ENCODE measurements at regions not wholly inside any gene's neighbourhood (a gene's known extent, or its start where the extent isn't known, plus 50 kb on each side); places are given as distances from the start of the nearest gene placed in this dataset.

DNA sequence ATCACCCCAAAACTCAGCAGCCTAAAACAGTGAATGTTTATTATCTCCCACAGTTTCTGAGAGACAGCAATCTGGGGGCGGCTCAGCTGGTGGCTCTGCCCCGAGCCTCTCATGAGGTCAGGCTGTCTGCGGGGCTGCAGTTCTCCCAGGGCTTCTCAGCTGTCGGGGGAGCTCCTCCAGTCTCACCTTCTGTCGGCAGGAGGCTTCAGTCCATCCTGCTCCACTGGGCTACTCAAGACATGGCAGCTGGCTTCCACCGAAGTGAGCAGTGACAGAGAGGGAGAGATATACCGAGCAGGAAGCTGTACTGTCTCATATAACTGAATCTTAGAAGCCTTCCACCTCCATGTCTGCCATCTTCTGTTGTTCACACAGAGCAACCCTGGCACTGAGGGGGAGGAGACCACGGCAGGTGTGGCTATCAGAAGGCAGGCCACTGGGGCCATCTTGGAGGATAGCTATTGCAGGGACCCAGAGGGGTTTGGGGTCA lies 72.8 kb upstream of the ITGA11 start:
- Mint-ChIP-seq H3K27ac (no peak overlapping the region), H3K36me3 (ENCODE audit: insufficient read depth) (no peaks in the 10 kb centered on the region), H3K9me3 (no peaks in the 10 kb centered on the region), H3K4me1 (ENCODE audit: low read depth in 2 of 2) (no peaks in the 10 kb centered on the region), H3K4me3 (no peak overlapping the region), H3K27me3 (peaks cover 49 to 76% of the 10 kb centered on the region in 2 donors)
- no peak for ATAC-seq (replicated peaks)
- DNase-seq, result no peak

DNA sequence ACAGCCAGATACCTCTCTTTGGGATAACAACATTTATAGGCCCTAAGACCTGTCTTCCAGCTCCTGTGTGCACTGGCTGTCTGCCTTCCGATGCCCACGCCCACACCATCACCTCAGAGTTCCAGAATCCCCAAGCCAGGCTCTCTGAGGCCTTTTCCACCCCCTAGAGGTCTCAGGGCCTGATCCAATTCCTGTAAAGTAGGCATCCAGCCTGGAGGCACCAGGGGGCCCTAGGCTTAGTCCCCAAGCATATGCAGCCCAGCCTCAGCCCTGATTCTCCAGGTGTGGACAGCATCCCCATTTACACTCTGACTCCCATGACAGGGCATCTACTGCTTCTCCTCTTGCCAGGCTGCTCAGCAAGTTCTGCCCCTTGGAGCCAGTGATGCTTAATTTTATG lies 72.7 kb upstream of the CORO2B start:
- no peaks in the 10 kb centered on the region for H3K9me3 Mint-ChIP-seq
- no peak overlapping the region for H3K27ac Mint-ChIP-seq
- H3K36me3 Mint-ChIP-seq (ENCODE audit: insufficient read depth), result no peaks in the 10 kb centered on the region
- DNase-seq, result no peak
- no peak for ATAC-seq (replicated peaks)
- no peak overlapping the region for H3K4me3 Mint-ChIP-seq
- no peaks in the 10 kb centered on the region for H3K4me1 Mint-ChIP-seq (ENCODE audit: low read depth in 2 of 2)
- peaks cover 51 to 83% of the 10 kb centered on the region in 2 donors for H3K27me3 Mint-ChIP-seq

DNA sequence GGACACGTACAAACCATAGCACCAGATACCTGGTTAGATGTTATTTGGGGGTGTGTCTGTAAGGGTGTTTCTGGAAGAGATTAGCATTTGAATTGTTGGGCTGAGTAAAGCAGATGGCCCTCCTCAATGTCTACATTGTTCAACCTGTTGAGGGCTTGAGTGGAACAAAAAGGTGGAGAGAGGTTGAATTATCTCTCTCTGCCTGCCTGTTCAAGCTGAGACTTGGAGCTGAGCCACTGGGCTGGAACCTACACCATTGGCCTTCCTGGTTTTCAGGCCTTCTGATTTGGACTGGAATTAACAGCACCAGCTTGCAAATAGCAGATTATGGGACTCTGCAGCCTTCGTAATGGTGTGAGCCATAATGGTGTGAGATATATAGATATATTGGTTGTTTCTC lies 71.3 kb upstream of the CORO2B start:
- DNase-seq (no peak), ATAC-seq (replicated peaks) (no peak)
- H3K9me3 Mint-ChIP-seq, result no peaks in the 10 kb centered on the region
- H3K36me3 Mint-ChIP-seq (ENCODE audit: insufficient read depth), result no peaks in the 10 kb centered on the region
- peaks cover 61 to 81% of the 10 kb centered on the region in 2 donors for H3K27me3 Mint-ChIP-seq
- no peak overlapping the region for H3K4me3 Mint-ChIP-seq
- H3K27ac Mint-ChIP-seq, result no peak overlapping the region
- H3K4me1 Mint-ChIP-seq (ENCODE audit: low read depth in 2 of 2), result no peaks in the 10 kb centered on the region

DNA sequence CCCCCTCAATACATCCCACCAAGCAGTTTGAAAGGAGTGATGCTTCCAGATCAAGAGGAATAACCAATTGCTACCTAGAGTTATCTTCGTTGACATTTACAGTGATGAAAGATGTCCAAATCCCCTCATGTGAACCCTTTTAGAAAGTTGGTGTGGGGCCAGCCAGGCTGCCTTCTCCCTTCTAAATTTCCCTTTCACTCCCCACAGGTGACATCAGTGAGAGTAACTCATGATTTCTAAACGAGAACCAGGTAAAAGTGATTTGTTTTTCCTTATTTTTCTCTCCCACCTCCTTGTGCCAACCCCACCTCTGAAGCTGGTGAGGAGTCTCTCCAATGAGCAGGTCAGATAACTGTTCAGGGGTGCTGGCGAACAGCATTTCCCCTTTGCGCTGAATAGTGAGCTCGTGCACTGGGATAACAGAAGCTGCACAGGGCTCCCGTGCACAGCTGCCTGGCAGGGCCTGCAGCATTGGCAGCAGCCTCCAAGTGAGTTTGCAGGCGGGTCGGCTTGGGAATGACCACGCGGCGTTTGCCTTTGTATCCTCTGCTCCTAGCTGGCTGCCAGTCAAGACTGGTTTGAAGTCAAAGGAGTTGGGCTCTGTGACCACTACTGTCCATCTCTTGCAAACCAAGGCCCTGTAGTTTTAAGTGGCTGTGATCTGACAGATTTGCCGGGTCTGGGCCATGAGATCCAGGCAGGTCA lies 70.2 kb upstream of the CORO2B start:
- H3K9me3 Mint-ChIP-seq, result no peaks in the 10 kb centered on the region

DNA sequence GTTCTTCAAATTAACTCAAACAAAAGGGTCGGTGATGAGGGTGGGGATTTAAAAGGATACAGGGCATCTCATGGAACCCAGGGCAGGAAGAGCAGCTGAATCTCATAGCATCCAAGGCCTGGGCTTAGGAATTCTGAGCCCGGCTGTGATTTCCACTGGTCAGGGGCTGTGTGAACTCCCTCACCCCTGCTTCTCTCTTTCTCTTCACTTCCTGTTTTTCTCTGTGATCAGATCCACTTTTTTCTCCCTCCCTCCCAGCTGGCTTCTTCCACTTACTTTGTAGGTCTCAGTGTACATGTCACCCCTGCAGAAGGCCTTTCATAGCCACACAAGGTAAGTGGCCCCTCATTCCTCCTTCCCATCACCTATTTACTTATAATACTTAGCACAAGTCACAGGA lies 68.2 kb upstream of the CORO2B start:
- H3K27ac Mint-ChIP-seq, result no peak overlapping the region
- H3K27me3 Mint-ChIP-seq, result peaks cover 41 to 55% of the 10 kb centered on the region in 2 donors
- no peaks in the 10 kb centered on the region for H3K9me3 Mint-ChIP-seq
- H3K36me3 Mint-ChIP-seq (ENCODE audit: insufficient read depth), result no peaks in the 10 kb centered on the region
- no peak overlapping the region for H3K4me3 Mint-ChIP-seq
- no peaks in the 10 kb centered on the region for H3K4me1 Mint-ChIP-seq (ENCODE audit: low read depth in 2 of 2)
- no peak for DNase-seq
- ATAC-seq (replicated peaks), result no peak

More for the DNA sequence above, 70.2 kb upstream of the CORO2B start:
- Mint-ChIP-seq H3K27ac (no peak overlapping the region), H3K36me3 (ENCODE audit: insufficient read depth) (no peaks in the 10 kb centered on the region), H3K4me3 (no peak overlapping the region), H3K27me3 (peaks cover 60 to 69% of the 10 kb centered on the region in 2 donors), H3K4me1 (ENCODE audit: low read depth in 2 of 2) (no peaks in the 10 kb centered on the region)
- DNase-seq (no peak), ATAC-seq (replicated peaks) (no peak)

DNA sequence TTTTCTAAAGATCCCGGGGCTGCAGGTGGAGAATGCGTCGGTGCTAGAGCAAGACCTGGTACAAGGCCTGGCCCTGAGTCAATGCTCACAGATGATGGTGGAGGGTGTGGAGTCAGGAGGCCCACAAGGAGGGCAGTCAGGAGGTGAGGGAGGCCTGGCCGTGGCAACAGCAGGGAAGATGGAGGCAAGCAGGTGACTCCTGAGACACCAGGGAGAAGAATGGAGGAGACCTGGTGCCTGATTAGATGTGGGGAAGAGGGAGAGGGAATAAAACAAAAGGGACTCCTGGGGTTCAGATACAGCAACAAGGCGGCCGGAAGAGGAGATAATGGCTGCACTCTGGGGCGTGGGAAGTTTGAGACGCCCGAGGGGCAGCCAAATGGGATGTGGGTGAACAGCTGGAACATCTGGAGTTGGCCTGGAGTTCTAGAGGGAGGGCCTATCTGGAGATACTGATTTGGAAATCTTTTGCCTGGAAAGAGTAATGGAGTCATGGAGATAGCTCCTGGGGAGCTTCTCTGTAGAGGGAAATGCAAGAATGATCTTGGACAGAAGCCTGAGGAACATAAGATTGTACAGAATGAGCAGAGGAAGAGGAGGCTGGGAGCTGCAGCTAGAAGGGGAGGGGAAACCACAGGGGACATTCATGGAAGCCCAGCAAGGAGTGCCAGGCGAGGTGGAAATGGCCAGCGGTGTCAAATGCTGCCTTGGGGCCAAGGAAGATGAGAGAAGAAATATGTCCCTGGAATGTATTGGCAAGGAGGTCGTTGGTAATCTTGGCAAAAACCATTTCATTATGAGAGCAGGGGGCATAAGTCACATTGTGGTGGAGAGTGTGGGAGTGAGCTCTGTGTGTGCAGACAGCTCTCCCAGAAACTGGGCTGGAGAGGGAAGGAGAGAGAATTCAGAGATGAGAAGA lies 67.5 kb upstream of the CORO2B start:
- H3K27me3 Mint-ChIP-seq, result peaks cover 38 to 55% of the 10 kb centered on the region in 2 donors
- H3K27ac Mint-ChIP-seq, result no peak overlapping the region

DNA sequence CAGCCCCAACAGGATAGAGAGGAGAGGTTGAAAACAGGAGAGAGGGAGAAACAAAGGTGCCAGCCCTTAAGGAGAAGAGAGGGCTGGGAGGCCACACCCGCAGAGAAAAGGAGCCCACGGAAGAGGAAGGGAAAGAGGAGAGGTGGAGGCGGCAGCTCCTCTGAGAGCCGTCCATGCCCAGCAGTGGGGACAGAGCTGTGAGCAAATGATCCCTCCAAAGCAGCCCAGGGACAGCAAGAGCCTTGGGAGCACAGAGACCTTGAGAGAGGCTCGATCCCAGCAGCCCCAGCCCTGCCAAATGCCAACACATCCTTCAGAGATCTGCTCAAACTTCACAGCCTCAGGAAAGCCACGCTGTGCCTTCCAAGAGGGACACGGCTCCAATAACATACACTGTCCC lies 66.7 kb upstream of the CORO2B start:
- H3K27ac Mint-ChIP-seq, result no peak overlapping the region
- H3K36me3 Mint-ChIP-seq (ENCODE audit: insufficient read depth), result no peaks in the 10 kb centered on the region
- H3K9me3 Mint-ChIP-seq, result no peaks in the 10 kb centered on the region
- DNase-seq (no peak), ATAC-seq (replicated peaks) (no peak)
- H3K4me3 Mint-ChIP-seq, result no peak overlapping the region
- H3K4me1 Mint-ChIP-seq (ENCODE audit: low read depth in 2 of 2), result no peaks in the 10 kb centered on the region
- peaks cover 36 to 55% of the 10 kb centered on the region in 2 donors for H3K27me3 Mint-ChIP-seq

More for the DNA sequence above, 67.5 kb upstream of the CORO2B start:
- Mint-ChIP-seq H3K4me1 (ENCODE audit: low read depth in 2 of 2) (no peaks in the 10 kb centered on the region), H3K36me3 (ENCODE audit: insufficient read depth) (no peaks in the 10 kb centered on the region), H3K9me3 (no peaks in the 10 kb centered on the region), H3K4me3 (no peak overlapping the region)
- DNase-seq (no peak), ATAC-seq (replicated peaks) (no peak)

DNA sequence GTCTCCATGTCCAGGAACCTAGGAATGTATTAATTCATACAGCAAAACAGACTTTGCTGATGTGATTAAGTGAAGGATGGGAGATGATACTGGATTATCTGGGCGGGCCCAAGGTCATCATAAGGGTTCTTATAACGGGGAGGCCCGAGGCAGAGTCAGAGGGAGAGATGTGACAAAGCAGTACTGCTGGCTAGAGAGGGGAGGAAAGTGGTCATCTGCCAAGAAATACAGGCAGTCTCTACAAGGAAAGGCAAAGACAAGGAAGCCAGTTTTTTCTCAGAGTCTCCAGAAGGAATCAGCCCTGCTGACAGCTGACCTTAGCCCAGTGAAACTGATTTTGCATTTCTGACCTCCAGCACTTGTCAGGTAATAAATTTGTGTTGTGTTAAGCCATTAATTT lies 66.2 kb upstream of the CORO2B start:
- DNase-seq (no peak), ATAC-seq (replicated peaks) (no peak)
- Mint-ChIP-seq H3K27me3 (peaks cover 33 to 53% of the 10 kb centered on the region in 2 donors), H3K27ac (no peak overlapping the region), H3K4me1 (ENCODE audit: low read depth in 2 of 2) (no peaks in the 10 kb centered on the region), H3K4me3 (no peak overlapping the region), H3K36me3 (ENCODE audit: insufficient read depth) (no peaks in the 10 kb centered on the region), H3K9me3 (no peaks in the 10 kb centered on the region)

DNA sequence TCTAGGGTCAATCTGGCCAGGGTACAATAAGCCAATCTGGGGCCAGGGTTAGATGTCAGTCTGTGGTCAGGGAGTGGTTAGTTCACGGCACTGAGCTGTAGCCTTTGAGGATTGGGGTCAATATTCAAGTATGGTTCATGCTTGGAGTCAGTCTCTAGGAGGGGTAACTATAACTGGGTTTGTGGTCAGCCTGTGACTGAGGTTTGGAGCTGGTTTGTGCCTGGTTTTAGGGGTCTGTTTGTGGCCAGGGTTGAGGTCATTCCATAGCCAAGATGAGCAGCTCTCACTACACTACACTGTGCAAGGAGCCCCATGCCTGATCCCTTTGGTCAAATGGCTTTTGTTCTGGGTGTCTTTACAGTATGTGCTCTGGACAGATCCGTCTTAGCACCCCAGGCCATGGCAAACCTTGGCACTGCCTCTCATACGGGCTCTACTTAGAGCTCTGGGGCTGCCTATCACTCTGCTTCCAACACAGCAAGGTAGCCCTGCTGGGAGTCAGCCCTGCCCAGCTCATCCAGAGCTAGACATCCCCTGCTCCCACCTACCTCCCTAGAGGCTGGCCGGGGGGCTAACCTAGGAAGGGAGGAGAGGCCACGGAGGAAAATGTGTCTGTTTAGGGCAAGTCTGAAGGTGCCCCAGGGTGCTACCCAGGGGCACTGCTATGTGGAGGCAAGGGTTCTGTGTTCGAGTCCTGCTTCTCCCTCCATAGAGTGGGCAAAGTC lies 63.3 kb upstream of the CORO2B start:
- no peak for ATAC-seq (replicated peaks)
- no peaks in the 10 kb centered on the region for H3K4me1 Mint-ChIP-seq (ENCODE audit: low read depth in 2 of 2)
- peaks cover 42 to 52% of the 10 kb centered on the region in 2 donors for H3K27me3 Mint-ChIP-seq
- no peaks in the 10 kb centered on the region for H3K9me3 Mint-ChIP-seq
- no peaks in the 10 kb centered on the region for H3K36me3 Mint-ChIP-seq (ENCODE audit: insufficient read depth)
- H3K4me3 Mint-ChIP-seq, result no peak overlapping the region
- no peak for DNase-seq
- no peak overlapping the region for H3K27ac Mint-ChIP-seq

DNA sequence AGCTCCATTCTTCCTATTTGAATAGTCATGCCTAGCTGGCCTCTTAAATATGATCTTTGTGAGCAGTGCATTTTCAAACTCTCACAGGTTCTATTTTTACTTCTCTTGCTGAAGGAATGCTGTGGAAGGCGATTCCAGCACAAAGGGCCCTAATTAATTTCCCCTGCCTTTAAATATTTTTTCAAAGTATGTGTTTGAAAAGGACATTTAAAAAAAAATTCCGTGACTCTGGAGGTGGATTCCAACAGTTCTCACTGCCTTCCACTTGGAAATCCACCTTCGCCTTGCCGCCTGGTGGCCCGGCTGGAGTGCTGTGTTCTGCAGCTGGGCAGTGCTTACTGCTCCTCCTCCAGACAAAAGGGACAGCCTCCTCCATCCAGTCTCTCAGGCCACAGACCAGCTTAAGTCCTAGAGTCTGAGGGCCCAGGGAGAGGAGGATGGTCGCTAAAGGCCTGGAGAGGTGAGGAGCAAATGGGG lies 61.5 kb upstream of the CORO2B start:
- peaks cover 36 to 43% of the 10 kb centered on the region in 2 donors for H3K27me3 Mint-ChIP-seq
- H3K36me3 Mint-ChIP-seq (ENCODE audit: insufficient read depth), result no peaks in the 10 kb centered on the region
- H3K4me3 Mint-ChIP-seq, result no peak overlapping the region
- no peaks in the 10 kb centered on the region for H3K4me1 Mint-ChIP-seq (ENCODE audit: low read depth in 2 of 2)
- ATAC-seq (replicated peaks) (no peak), DNase-seq (no peak)
- no peaks in the 10 kb centered on the region for H3K9me3 Mint-ChIP-seq
- H3K27ac Mint-ChIP-seq, result no peak overlapping the region

DNA sequence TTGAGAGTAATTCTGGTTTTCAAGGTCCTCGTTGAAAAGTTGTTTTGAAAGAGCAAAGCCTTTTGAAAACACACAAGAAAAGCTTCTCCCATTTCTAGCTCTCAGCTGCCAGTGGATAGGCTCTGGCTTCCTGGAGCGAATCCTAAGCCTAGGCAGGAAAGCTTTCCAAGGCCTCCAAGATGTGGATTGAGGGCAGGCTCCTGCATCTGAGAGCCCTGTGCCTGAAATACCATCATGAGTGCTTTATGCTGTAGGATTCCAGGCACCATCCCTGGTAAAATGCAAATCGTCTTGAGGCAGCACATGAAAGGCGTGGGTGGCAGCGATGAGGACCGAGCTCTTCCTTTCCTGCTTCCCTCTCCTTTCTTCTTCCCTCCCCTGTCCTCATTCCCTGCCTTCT lies 60.7 kb upstream of the CORO2B start:
- no peak overlapping the region for H3K4me3 Mint-ChIP-seq
- DNase-seq (no peak), ATAC-seq (replicated peaks) (no peak)
- no peak overlapping the region for H3K27ac Mint-ChIP-seq
- H3K27me3 Mint-ChIP-seq, result peaks cover 43 to 50% of the 10 kb centered on the region in 2 donors
- no peaks in the 10 kb centered on the region for H3K4me1 Mint-ChIP-seq (ENCODE audit: low read depth in 2 of 2)
- H3K9me3 Mint-ChIP-seq, result no peaks in the 10 kb centered on the region
- no peaks in the 10 kb centered on the region for H3K36me3 Mint-ChIP-seq (ENCODE audit: insufficient read depth)

DNA sequence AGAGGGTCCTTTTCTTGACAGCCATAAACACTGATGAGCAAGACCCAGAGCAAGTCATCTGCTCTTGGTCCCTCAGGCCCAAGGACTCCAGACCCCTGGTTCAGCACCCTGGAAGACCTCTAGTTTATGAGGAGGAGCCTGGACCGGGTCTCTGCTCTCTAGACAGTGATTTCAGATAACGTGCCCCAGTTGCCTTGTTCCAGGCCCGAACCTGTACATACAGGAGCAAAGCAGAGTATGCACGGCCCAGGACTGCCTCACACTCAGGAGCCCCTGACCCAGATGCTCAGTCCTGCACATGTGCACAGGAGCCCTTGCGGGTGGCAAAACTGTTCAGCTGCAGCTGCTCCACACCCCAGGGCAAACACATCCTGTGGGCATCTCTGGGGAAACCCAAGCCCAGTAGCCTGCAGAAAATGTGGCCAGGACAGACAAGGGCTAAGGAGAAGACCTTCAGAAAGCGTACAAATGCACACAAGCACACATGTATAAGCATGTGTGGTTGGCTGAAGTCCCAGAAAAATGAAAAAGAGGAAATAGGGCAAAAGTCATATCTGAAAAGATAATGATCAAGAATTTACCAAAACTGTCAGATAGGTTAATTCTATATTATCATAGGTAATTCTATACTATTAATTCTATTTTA lies 59.9 kb upstream of the CORO2B start:
- Mint-ChIP-seq H3K4me1 (ENCODE audit: low read depth in 2 of 2) (no peaks in the 10 kb centered on the region), H3K9me3 (no peaks in the 10 kb centered on the region), H3K4me3 (no peak overlapping the region), H3K27me3 (peaks cover 49 to 58% of the 10 kb centered on the region in 2 donors), H3K36me3 (ENCODE audit: insufficient read depth) (no peaks in the 10 kb centered on the region), H3K27ac (no peak overlapping the region)
- no peak for ATAC-seq (replicated peaks)
- DNase-seq, result no peak

Data from effector memory CD8-positive, alpha-beta T cell (primary cell).